PFSK-1 (cell line): ENCODE measurements at regions not wholly inside any gene's neighbourhood (a gene's known extent, or its start where the extent isn't known, plus 50 kb on each side); places are given as distances from the start of the nearest gene placed in this dataset.

Source experiments
- FOXP2 ChIP-seq: optimal IDR thresholded peaks from 2 replicates; pipeline ENCODE3; 2011; ENCODE audit warnings: borderline replicate concordance, control low read depth, inconsistent platforms; ENCODE audit not compliant: insufficient read depth; ENCODE audit errors: extremely low read length, extremely low read depth
- POLR2AphosphoS5 ChIP-seq: IDR thresholded peaks from 2 replicates; pipeline ENCODE4 v1.6.1; 2012; ENCODE audit warnings: low read depth, mild to moderate bottlenecking, control low read depth, low read length, moderate library complexity
- REST ChIP-seq, 2 experiments: IDR thresholded peaks; 2 replicates each; pipeline versions ENCODE4 v1.6.1 to v1.8.0; 2011 to 2012; ENCODE audit warnings: low read depth in 2 of 2, low read length in 2 of 2, control low read depth in 1 of 2, inconsistent platforms in 1 of 2, mild to moderate bottlenecking in 1 of 2, moderate library complexity in 1 of 2; ENCODE audit not compliant: insufficient read depth in 1 of 2
- SIN3A ChIP-seq: IDR thresholded peaks from 2 replicates; pipeline ENCODE4 v1.6.1; 2012; ENCODE audit warnings: mild to moderate bottlenecking, low read length, moderate library complexity, borderline replicate concordance; ENCODE audit not compliant: insufficient read depth
- TAF1 ChIP-seq: IDR thresholded peaks from 2 replicates; pipeline ENCODE4 v1.6.1; 2012; ENCODE audit warnings: low read length, control low read depth, borderline replicate concordance; ENCODE audit not compliant: insufficient read depth

- TF ChIP-seq POLR2AphosphoS5 (no peak), REST (IDR thresholded peaks at IDR 0.05; ENCODE audit: insufficient read depth in 1 of 2, low read depth in 2 of 2, low read length in 2 of 2) (no peak), FOXP2 (no peak), SIN3A (no peak), TAF1 (no peak)
These were observed 54.5 kb upstream of the ZNF804A start for GRCh38 chr2:184543832-184544231.
